Osteoblast (primary cell): ENCODE measurements at regions not wholly inside any gene's neighbourhood (a gene's known extent, or its start where the extent isn't known, plus 50 kb on each side); places are given as distances from the start of the nearest gene placed in this dataset.
A peak's percentile ranks its signal among the peaks of the same experiment; 100 is the strongest.

Source experiments
- DNase-seq: peaks from one replicate; pipeline ENCODE4 v3.0.0; 2011; ENCODE audit warnings: low spot score, mixed read lengths; ENCODE audit not compliant: insufficient read length; ENCODE audit errors: missing footprints
- H2AFZ ChIP-seq: 2 replicates; pipeline ENCODE4 v1.6.0; 2011; ENCODE audit warnings: mild to moderate bottlenecking, low read length
- H3K27ac ChIP-seq: 2 replicates; pipeline ENCODE4 v1.5.1; 2011; ENCODE audit warnings: mild to moderate bottlenecking, low read depth, low read length, moderate library complexity
- H3K27me3 ChIP-seq: 2 replicates; pipeline ENCODE4 v1.6.0; 2012; ENCODE audit warnings: mild to moderate bottlenecking, control low read depth, inconsistent platforms, low read length, moderate library complexity; ENCODE audit not compliant: insufficient read depth
- H3K36me3 ChIP-seq: 2 replicates; pipeline ENCODE4 v1.5.1; 2011; ENCODE audit warnings: mild to moderate bottlenecking, low read length, control low read depth, moderate library complexity; ENCODE audit not compliant: insufficient read depth
- H3K4me1 ChIP-seq: 2 replicates; pipeline ENCODE4 v1.5.1; 2011; ENCODE audit warnings: mild to moderate bottlenecking, low read length, control low read depth, moderate library complexity; ENCODE audit not compliant: insufficient read depth
- H3K4me2 ChIP-seq: 2 replicates; pipeline ENCODE4 v1.6.0; 2011; ENCODE audit warnings: mild to moderate bottlenecking, low read length; ENCODE audit not compliant: insufficient read depth
- H3K4me3 ChIP-seq: fragments of 200-600 bp; sonication (generic); 3 replicates; pipeline ENCODE4 v1.5.1; 2012; ENCODE audit warnings: mild to moderate bottlenecking, low read length, inconsistent platforms; ENCODE audit not compliant: insufficient read depth
- H3K79me2 ChIP-seq: 2 replicates; pipeline ENCODE4 v1.6.0; 2012; ENCODE audit warnings: mild to moderate bottlenecking, low read length, control low read depth, inconsistent platforms; ENCODE audit not compliant: insufficient read depth
- H3K9me3 ChIP-seq: 2 replicates; pipeline ENCODE4 v1.5.1; 2011; ENCODE audit warnings: low read depth, low read length, control low read depth
- H4K20me1 ChIP-seq: 2 replicates; pipeline ENCODE4 v1.6.0; 2012; ENCODE audit warnings: mild to moderate bottlenecking, low read length, control low read depth; ENCODE audit not compliant: insufficient read depth
- TF ChIP-seq, protein P1 (sequence below): IDR thresholded peaks from 2 replicates; pipeline ENCODE4 v1.5.1; 2011; ENCODE audit warnings: mild to moderate bottlenecking, low read depth, low read length, moderate library complexity; ENCODE audit errors: extremely low read depth

DNA sequence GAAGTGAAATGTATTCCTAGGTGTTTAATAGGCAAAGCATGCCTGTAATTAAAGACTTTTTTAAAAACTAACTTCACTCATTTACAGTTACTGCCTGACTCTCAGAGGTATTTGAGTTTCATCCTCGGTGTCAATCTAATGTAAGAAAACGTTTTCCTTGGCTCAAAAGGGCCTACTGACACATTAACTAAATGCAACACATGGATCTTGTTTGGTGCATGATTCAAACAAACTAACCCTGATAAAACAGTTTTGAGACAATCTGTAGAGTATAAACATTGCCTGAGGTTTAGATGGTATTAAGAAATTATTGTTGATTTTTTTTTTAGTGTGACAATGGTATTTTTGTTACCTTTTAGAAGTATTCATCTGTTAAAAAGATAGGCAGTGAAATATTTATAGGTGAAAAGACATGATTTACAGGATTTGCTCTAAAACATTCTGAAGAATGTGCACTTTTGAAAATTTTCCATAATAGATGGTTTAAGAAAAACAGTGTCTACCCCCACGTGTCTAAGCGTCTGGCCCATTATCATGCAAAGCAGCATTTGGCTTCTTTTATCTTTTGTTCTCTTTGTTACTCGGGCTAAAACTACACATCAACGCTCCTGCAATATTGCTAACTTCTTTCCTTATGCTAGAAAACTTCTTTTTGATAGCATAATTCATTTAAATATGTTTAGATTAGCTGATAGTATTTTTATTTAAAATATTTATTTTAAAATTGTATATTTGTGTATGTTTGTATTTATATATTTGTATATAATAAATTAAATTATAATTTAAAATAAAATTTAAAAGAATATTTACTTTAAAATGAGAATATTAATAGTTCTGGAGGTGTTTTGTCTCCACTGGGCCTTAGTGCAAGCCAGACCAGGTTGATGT lies 160.2 kb upstream of the NDUFV2 start:
- H4K20me1 ChIP-seq = no peaks in the 10 kb centered on the region
- H3K27ac ChIP-seq = peak overlapping the region; percentile 94
- H3K9me3 ChIP-seq = peaks cover 3% of the 10 kb centered on the region
- TF ChIP-seq, protein P1, sequence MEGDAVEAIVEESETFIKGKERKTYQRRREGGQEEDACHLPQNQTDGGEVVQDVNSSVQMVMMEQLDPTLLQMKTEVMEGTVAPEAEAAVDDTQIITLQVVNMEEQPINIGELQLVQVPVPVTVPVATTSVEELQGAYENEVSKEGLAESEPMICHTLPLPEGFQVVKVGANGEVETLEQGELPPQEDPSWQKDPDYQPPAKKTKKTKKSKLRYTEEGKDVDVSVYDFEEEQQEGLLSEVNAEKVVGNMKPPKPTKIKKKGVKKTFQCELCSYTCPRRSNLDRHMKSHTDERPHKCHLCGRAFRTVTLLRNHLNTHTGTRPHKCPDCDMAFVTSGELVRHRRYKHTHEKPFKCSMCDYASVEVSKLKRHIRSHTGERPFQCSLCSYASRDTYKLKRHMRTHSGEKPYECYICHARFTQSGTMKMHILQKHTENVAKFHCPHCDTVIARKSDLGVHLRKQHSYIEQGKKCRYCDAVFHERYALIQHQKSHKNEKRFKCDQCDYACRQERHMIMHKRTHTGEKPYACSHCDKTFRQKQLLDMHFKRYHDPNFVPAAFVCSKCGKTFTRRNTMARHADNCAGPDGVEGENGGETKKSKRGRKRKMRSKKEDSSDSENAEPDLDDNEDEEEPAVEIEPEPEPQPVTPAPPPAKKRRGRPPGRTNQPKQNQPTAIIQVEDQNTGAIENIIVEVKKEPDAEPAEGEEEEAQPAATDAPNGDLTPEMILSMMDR = no peak
- H3K4me1 ChIP-seq = peaks cover 41% of the 10 kb centered on the region
- no peaks in the 10 kb centered on the region for H3K79me2 ChIP-seq
- H2AFZ ChIP-seq = no peak overlapping the region
- DNase-seq = peak; percentile 85
- no peak overlapping the region for H3K4me2 ChIP-seq
- H3K36me3 ChIP-seq = no peaks in the 10 kb centered on the region
- H3K27me3 ChIP-seq = no peaks in the 10 kb centered on the region
- H3K4me3 ChIP-seq = no peak overlapping the region

DNA sequence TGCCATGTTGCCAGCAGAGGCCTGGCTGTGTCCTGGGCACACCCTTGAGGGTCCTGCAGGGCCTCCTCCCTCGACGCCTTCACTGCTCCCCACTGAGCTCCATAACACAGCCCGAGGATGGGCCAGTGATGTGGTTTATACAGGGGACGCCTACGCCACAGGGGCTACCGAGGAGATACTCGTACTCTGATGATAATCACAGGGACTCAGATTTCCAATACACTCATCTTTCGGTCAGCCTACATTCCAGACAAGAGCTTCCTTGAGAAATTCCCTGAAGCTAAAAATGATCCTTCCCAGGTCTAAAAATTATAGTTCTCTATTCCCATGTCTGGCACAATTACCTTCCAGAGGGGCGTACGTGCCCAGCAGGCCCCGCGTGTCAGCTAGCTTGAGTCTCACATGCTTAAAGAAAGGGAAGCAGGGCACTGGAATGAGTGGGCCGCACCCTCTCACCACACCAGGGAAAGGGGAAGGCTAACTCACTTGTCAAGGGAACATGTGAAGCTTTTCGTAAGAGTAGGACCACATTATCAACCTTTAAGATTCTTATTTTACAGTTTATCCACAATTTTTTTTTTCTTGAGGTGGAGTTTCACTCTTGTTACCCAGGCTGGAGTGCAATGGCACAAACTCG lies 159.5 kb upstream of the NDUFV2 start:
- Histone ChIP-seq H3K4me3 (no peak overlapping the region), H3K9me3 (peaks cover 3% of the 10 kb centered on the region), H3K36me3 (no peaks in the 10 kb centered on the region), H3K4me2 (no peak overlapping the region), H4K20me1 (no peaks in the 10 kb centered on the region), H2AFZ (no peak overlapping the region), H3K27me3 (no peaks in the 10 kb centered on the region), H3K4me1 (peaks cover 45% of the 10 kb centered on the region), H3K27ac (peak overlapping the region; percentile 94), H3K79me2 (no peaks in the 10 kb centered on the region)
- DNase-seq = peak; percentile 66
- TF ChIP-seq, protein P1 = no peak

DNA sequence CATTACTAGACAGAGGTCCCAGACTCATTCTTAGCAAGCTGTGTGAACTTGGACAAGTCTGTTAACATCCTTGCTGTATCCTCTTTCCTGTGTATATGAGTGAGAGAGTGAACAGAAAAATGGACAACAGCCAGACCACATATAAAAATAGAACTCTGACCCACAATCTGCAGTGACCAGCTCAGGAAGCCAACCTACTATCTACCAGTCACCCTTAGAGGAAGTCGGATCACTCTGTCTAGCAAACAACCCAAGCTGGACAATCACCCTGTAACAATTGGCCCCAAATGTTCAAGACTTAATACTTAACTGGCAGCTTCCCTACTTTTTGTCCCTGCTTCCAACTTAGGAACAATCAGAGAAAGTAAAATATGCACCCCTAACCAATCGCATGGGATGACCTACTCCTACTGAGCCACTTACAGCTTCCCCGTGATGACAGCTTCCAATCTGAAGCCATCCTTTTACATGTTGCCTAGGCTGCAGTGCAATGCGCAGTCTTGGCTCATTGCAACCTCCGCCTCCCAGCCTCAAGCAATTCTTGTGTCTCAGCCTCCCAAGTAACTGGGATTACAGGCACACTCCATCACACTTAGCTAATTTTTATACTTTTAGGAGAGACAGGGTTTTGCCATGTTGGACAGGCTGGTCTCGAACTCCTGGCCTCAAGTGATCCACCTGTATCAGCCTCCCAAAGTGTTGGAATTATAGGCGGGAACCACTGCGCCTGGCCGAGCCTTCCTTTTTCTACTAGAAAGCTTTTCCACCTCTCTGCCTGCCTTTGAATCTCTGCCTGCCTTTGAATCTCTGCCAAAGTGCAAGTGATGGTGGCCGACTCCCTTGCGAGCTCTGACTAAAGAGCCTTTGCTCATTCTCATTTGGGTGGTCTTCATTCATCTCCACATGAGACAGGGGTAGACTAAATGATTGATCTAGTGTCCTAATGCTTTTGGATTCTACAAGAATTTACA lies 158.3 kb upstream of the NDUFV2 start:
- Histone ChIP-seq H3K4me2 (no peak overlapping the region), H3K79me2 (no peaks in the 10 kb centered on the region), H2AFZ (no peak overlapping the region), H3K9me3 (peaks cover 3% of the 10 kb centered on the region), H3K27ac (peak overlapping the region; percentile 94), H3K4me1 (peaks cover 57% of the 10 kb centered on the region), H3K36me3 (no peaks in the 10 kb centered on the region), H4K20me1 (no peaks in the 10 kb centered on the region), H3K27me3 (no peaks in the 10 kb centered on the region), H3K4me3 (no peak overlapping the region)
- DNase-seq = peak; percentile 30
- TF ChIP-seq, protein P1 = no peak
